Fibroblast of villous mesenchyme (primary cell): ENCODE measurements at regions not wholly inside any gene's neighbourhood (a gene's known extent, or its start where the extent isn't known, plus 50 kb on each side); places are given as distances from the start of the nearest gene placed in this dataset.

ENCODE experiments used
- DNase-seq: peaks from one replicate; pipeline ENCODE4 v3.0.0-alpha.2; 2010; ENCODE audit warnings: low read depth
- H3K4me3 ChIP-seq: 2 replicates; pipeline ENCODE4 v1.5.1; 2011; ENCODE audit warnings: low read depth, mild to moderate bottlenecking, low read length
- CTCF ChIP-seq: IDR thresholded peaks from 2 replicates; pipeline ENCODE4 v1.5.1; 2012; ENCODE audit warnings: low read depth, mild to moderate bottlenecking, low read length; ENCODE audit not compliant: insufficient read depth

- no peak overlapping the region for H3K4me3 ChIP-seq
- DNase-seq: no peak
- no peak for TF ChIP-seq CTCF
Observed at GRCh38 chr1:78420688-78421087, 70.1 kb upstream of the PTGFR start.

DNA sequence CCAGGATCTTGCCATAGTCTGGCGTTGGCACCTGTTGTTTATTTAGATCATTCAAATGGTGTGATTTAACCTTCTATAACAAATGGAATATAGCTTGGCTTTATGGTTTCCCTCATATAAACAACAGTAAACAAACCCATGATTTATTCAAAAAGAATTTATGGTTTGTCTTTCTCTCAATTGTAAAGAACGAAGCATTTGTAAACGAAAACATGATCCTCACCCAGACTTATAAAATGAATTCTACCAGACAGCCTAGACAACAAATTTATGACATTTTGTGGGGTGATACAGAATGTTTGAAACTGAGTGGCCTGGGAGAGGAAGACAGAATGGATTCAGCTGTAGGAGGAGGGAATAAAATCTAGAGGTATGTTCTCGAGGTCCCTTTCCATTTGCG is 66.1 kb upstream of the PTGFR start:
- no peak for TF ChIP-seq CTCF
- H3K4me3 ChIP-seq: no peak overlapping the region
- no peak for DNase-seq

DNA sequence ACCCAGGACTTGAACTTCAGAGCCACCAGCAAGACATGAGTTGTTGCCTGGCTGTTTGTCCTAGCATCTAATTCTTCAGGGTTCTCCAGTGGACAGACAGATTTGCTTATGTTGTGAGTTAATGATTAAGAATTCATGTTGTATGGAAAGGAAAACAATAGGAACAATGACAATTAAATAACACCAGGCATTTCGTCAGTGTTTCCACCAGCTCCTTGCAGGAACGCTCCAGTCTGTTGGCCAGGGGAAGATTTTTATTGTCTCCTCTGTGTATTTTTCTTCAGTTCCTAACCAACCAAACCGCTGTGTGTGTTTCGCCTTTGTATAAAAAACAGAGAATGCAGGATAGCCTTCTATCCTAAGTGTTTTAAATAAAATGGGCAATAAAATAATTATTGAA is 64.4 kb upstream of the PTGFR start:
- no peak for TF ChIP-seq CTCF
- no peak for DNase-seq
- H3K4me3 ChIP-seq: no peak overlapping the region

GRCh38 chr1:78427506-78427905 is 63.3 kb upstream of the PTGFR start:
- TF ChIP-seq CTCF: no peak
- no peak overlapping the region for H3K4me3 ChIP-seq
- no peak for DNase-seq

GRCh38 chr1:78432016-78432415 is 58.8 kb upstream of the PTGFR start:
- DNase-seq: no peak
- TF ChIP-seq CTCF: no peak
- H3K4me3 ChIP-seq: no peak overlapping the region

- TF ChIP-seq CTCF: no peak
- DNase-seq: no peak
- H3K4me3 ChIP-seq: no peak overlapping the region
Observed at GRCh38 chr1:78434351-78434750, 56.4 kb upstream of the PTGFR start.

- no peak for TF ChIP-seq CTCF
- no peak for DNase-seq
- no peak overlapping the region for H3K4me3 ChIP-seq
Observed at GRCh38 chr1:78436961-78437360, 53.8 kb upstream of the PTGFR start.
